ENCODE measurements at regions not wholly inside any gene's neighbourhood (a gene's known extent, or its start where the extent isn't known, plus 50 kb on each side); places are given as distances from the start of the nearest gene placed in this dataset.

DNA sequence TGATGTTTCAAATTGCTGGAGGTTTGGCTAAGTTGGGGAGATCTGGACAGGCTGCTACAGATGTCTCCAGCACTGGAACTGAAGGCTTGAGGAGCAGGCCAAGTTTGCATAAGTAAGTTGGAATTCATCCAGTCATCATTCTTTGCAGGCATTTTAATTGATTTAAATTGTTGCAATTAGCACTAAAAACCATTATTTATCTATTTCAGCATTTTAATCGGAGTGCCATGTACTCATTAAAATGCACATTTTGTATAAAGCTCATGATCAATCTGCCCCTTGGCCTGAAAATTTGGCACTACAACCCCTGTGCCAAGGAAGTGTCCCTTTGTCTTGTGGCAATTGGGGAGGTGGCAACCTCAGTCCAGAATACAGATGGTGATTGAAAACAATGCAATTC, 320.2 kb downstream of the MAT2B start:
- H3F3A ChIP-seq (ENCODE audit: insufficient read depth, low read length, poor library complexity, severe bottlenecking): no peaks in the 10 kb centered on the region
- H3K9ac ChIP-seq (ENCODE audit: low read length): no peak overlapping the region
- H3K27me3 ChIP-seq (ENCODE audit: insufficient read depth, low read depth, low read length): no peaks in the 10 kb centered on the region
- H3K27ac ChIP-seq (ENCODE audit: low read length): no peak overlapping the region
- H3K4me3 ChIP-seq (ENCODE audit: low read length): no peak overlapping the region
- no peaks in the 10 kb centered on the region for H3K9me2 ChIP-seq (ENCODE audit: insufficient read depth, low read length)
- no peak overlapping the region for H3K4me2 ChIP-seq (ENCODE audit: low read length)
- H4K20me1 ChIP-seq (ENCODE audit: insufficient read depth): no peaks in the 10 kb centered on the region
- H3K36me3 ChIP-seq (ENCODE audit: insufficient read depth, low read length): no peaks in the 10 kb centered on the region
- no peaks in the 10 kb centered on the region for H3K79me2 ChIP-seq (replicated peaks; ENCODE audit: insufficient read depth, low read length)
- no peaks in the 10 kb centered on the region for H3K9me3 ChIP-seq (ENCODE audit: low read length)
- no peak overlapping the region for H2AFZ ChIP-seq (ENCODE audit: low read depth, low read length)
- TF ChIP-seq RAD21 (conservative IDR thresholded peaks at IDR 0.05) (no peak), SMC3 (conservative IDR thresholded peaks at IDR 0.05; ENCODE audit: poor library complexity) (no peak), EZH2 (IDR thresholded peaks at IDR 0.05; ENCODE audit: borderline replicate concordance, insufficient read depth, low read length, poor library complexity, severe bottlenecking) (no peak), MXI1 (conservative IDR thresholded peaks at IDR 0.05; ENCODE audit: poor library complexity, severe bottlenecking) (no peak), TAF1 (IDR thresholded peaks at IDR 0.05; ENCODE audit: low read depth) (no peak), EP300 (conservative IDR thresholded peaks at IDR 0.05; ENCODE audit: poor library complexity, severe bottlenecking) (no peak), POLR2AphosphoS5 (IDR thresholded peaks at IDR 0.05) (no peak)
- TF ChIP-seq, protein P1, sequence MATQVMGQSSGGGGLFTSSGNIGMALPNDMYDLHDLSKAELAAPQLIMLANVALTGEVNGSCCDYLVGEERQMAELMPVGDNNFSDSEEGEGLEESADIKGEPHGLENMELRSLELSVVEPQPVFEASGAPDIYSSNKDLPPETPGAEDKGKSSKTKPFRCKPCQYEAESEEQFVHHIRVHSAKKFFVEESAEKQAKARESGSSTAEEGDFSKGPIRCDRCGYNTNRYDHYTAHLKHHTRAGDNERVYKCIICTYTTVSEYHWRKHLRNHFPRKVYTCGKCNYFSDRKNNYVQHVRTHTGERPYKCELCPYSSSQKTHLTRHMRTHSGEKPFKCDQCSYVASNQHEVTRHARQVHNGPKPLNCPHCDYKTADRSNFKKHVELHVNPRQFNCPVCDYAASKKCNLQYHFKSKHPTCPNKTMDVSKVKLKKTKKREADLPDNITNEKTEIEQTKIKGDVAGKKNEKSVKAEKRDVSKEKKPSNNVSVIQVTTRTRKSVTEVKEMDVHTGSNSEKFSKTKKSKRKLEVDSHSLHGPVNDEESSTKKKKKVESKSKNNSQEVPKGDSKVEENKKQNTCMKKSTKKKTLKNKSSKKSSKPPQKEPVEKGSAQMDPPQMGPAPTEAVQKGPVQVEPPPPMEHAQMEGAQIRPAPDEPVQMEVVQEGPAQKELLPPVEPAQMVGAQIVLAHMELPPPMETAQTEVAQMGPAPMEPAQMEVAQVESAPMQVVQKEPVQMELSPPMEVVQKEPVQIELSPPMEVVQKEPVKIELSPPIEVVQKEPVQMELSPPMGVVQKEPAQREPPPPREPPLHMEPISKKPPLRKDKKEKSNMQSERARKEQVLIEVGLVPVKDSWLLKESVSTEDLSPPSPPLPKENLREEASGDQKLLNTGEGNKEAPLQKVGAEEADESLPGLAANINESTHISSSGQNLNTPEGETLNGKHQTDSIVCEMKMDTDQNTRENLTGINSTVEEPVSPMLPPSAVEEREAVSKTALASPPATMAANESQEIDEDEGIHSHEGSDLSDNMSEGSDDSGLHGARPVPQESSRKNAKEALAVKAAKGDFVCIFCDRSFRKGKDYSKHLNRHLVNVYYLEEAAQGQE (IDR thresholded peaks at IDR 0.05; ENCODE audit: borderline replicate concordance): no peak
- TF ChIP-seq, protein P2, sequence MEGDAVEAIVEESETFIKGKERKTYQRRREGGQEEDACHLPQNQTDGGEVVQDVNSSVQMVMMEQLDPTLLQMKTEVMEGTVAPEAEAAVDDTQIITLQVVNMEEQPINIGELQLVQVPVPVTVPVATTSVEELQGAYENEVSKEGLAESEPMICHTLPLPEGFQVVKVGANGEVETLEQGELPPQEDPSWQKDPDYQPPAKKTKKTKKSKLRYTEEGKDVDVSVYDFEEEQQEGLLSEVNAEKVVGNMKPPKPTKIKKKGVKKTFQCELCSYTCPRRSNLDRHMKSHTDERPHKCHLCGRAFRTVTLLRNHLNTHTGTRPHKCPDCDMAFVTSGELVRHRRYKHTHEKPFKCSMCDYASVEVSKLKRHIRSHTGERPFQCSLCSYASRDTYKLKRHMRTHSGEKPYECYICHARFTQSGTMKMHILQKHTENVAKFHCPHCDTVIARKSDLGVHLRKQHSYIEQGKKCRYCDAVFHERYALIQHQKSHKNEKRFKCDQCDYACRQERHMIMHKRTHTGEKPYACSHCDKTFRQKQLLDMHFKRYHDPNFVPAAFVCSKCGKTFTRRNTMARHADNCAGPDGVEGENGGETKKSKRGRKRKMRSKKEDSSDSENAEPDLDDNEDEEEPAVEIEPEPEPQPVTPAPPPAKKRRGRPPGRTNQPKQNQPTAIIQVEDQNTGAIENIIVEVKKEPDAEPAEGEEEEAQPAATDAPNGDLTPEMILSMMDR (IDR thresholded peaks at IDR 0.05; ENCODE audit: poor library complexity, severe bottlenecking): no peak

DNA sequence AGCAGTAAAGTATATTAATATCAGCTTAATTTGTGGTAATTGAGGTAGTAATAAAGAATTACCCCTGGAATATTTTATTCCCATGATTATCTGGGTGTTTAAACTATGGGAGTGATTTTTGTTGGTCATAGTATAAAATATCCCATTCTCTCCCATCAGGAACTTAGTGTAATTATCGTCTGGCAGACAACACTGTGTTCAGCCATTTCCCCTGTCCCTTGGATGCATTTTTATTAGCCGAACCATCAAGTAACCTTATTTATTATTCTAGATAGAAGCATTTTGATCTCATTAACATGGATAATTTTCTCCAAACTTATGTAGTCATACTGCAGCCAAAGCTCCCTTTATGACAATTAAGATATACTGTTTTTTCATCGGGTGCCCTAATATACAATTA, 320.8 kb downstream of the MAT2B start:
- TF ChIP-seq MXI1 (conservative IDR thresholded peaks at IDR 0.05; ENCODE audit: poor library complexity, severe bottlenecking) (no peak), SMC3 (conservative IDR thresholded peaks at IDR 0.05; ENCODE audit: poor library complexity) (no peak), RAD21 (conservative IDR thresholded peaks at IDR 0.05) (no peak), EZH2 (IDR thresholded peaks at IDR 0.05; ENCODE audit: borderline replicate concordance, insufficient read depth, low read length, poor library complexity, severe bottlenecking) (no peak), POLR2AphosphoS5 (IDR thresholded peaks at IDR 0.05) (no peak), EP300 (conservative IDR thresholded peaks at IDR 0.05; ENCODE audit: poor library complexity, severe bottlenecking) (no peak), TAF1 (IDR thresholded peaks at IDR 0.05; ENCODE audit: low read depth) (no peak)
- TF ChIP-seq, protein P2 (IDR thresholded peaks at IDR 0.05; ENCODE audit: poor library complexity, severe bottlenecking): no peak
- TF ChIP-seq, protein P1 (IDR thresholded peaks at IDR 0.05; ENCODE audit: borderline replicate concordance): no peak
- Histone ChIP-seq H4K20me1 (ENCODE audit: insufficient read depth) (no peaks in the 10 kb centered on the region), H3K27ac (ENCODE audit: low read length) (no peak overlapping the region)

More for the DNA sequence above, 320.8 kb downstream of the MAT2B start:
- H3K4me2 ChIP-seq (ENCODE audit: low read length): no peak overlapping the region
- no peak overlapping the region for H3K4me3 ChIP-seq (ENCODE audit: low read length)
- no peaks in the 10 kb centered on the region for H3K27me3 ChIP-seq (ENCODE audit: insufficient read depth, low read depth, low read length)
- no peaks in the 10 kb centered on the region for H3K9me2 ChIP-seq (ENCODE audit: insufficient read depth, low read length)
- H3K79me2 ChIP-seq (replicated peaks; ENCODE audit: insufficient read depth, low read length): no peaks in the 10 kb centered on the region
- H3K9me3 ChIP-seq (ENCODE audit: low read length): no peaks in the 10 kb centered on the region
- no peaks in the 10 kb centered on the region for H3F3A ChIP-seq (ENCODE audit: insufficient read depth, low read length, poor library complexity, severe bottlenecking)
- no peak overlapping the region for H3K9ac ChIP-seq (ENCODE audit: low read length)
- no peak overlapping the region for H2AFZ ChIP-seq (ENCODE audit: low read depth, low read length)
- H3K36me3 ChIP-seq (ENCODE audit: insufficient read depth, low read length): no peaks in the 10 kb centered on the region
